AG20443 (cell line): ENCODE measurements at regions not wholly inside any gene's neighbourhood (a gene's known extent, or its start where the extent isn't known, plus 50 kb on each side); places are given as distances from the start of the nearest gene placed in this dataset.

Experiments
- DNase-seq: peaks from one replicate; pipeline ENCODE4 v3.0.0; 2012; ENCODE audit warnings: low spot score, mixed read lengths

DNA sequence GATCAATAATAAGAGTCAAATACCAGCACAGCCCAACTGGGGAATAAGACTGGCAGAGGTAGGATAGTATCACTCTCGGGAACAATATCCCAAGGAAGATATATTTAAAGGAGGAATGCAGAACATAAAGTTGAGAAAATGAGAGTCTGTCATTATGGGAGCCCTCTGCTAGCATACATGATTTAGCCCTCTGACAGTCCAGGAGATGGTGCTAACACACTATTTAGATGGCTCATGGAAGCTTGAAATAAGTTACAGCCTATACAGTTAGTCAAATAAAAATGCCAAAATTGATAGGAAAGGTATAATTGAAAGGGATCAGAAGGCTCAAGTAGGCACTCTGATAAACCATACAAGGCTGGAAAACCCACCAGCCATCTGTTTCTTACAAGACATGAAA lies 201.0 kb upstream of the NEIL3 start:
- peak; percentile 57 for DNase-seq

DNA sequence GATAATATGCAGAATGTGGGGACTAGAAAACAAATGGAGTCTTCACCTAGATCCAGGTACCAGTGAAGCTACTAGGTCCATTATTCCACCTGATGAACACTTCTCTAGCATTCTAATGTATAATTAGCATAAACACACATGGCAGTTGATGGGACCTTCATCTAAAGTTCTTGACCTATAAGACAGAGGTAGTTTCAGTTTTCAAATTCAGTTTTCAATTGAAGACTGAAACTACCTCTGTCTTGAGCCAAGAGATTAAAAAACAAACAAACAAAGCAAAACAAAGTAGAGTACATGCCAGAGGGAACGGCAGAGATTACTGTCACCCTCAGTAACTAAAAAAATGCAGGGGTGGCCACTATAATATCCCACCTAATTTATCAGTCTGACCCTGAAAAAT lies 199.9 kb upstream of the NEIL3 start:
- no peak for DNase-seq

DNA sequence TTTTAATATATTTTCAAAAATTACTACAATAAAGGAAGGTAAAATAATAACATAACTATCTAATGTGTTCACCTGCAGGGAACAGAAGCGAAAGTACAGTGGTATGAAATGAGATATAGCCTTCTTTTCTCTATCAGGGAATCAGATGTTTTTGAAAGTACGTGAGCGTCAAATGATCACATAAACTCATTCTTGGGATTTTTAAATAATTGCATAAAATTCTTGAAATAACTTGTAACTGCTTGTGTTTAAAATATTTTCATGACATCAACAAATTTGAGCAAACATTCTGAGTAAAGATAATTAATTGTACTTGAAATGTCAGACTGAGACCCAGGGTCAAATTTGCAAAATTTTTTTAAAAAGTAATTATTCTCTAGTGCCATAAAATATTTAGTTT lies 193.5 kb upstream of the NEIL3 start:
- DNase-seq: no peak

DNA sequence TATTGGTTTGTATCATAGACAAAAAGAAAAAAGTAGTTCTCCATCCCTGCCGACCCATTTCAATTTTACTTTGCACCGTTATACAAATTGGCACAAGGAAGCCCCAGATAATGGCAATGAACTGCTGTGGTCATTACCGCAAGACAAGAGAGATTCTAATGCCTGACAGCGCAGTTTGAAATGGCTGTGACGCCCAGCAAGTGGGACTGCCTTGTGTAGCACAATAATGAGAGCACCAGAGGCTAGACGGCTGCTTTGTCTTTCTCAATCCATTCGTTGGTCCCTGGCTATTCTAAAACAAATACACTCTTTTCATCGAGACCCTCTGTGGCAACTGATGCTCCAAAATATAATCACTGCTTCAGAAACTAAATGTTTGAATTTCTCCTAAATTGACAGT lies 192.4 kb upstream of the NEIL3 start:
- DNase-seq: no peak

DNA sequence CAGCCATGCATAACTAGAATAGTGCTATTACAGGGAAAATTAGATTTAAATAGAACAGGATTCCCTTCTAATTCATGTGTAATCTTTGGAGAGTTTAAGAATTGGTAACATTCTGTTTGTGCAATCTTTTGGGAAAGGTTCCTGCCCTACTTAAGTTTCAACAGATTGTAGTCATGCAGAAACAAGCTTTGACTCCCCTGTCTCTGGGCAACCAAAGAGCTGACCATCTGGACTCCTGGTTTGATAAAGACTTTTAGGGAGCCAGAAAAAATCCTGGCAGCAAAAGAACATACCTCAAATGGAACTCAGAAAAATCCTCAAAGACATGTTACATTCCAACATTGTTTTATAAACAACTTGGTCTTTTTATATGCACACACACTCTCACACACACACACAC lies 191.1 kb upstream of the NEIL3 start:
- peak; percentile 74 for DNase-seq

DNA sequence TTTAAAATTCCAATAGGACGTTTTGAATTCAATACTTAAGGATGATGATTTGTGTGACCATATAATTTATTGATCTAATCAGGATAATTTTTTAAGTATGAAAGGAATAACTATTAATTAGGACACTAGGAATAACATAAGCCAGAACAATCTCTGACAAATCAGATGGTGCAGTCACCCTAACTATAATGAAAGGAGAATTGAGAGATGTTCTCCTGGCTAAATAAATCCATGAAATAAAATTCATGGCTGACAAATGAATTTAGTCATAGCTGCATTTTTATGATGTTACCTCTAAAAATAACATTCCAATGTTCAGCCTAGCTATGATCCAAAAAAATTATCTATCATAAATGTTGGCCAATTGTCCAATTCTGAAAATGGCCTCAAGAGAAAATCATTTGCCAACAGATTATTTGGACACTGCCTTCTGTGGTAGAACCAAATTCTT lies 190.6 kb upstream of the NEIL3 start:
- peak; percentile 12 for DNase-seq

DNA sequence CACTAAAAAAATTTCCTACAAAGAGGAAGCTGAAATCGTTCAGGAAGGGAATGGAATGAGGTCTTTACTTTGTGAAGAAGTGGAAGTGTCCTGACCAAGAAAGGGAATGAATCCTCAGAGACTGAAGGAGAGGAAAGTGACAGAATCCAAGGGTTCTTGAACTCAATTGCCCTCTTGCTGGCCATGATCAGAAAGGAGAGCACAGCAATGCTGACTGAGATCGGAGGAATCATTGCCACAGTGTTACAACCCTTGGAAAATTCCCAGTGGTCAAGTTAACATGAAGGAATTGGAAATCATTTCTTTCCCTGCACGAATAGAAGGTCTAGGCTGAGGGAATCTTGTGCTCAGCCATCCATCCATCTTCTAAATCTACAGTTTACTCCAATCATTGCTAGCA lies 190.0 kb upstream of the NEIL3 start:
- DNase-seq: peak; percentile 29

DNA sequence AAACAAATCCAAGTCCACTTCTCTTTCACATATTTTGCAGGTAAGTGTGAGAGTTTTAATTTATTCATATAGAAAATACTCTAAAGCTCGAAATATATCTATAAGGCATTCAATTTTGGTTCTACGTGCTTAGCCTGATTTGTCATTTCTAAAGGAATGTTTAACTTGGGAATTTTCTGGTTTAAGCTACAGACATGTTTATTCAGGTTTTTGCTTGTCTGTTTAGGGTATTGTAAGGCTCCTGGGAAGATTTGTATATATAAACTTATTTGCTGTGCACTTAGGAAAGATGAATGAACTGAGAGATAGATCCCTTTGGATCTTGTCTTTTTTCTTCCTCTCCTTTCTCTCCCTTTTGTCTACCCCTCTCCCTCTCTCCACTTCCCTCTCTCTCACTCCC lies 185.9 kb upstream of the NEIL3 start:
- no peak for DNase-seq

DNA sequence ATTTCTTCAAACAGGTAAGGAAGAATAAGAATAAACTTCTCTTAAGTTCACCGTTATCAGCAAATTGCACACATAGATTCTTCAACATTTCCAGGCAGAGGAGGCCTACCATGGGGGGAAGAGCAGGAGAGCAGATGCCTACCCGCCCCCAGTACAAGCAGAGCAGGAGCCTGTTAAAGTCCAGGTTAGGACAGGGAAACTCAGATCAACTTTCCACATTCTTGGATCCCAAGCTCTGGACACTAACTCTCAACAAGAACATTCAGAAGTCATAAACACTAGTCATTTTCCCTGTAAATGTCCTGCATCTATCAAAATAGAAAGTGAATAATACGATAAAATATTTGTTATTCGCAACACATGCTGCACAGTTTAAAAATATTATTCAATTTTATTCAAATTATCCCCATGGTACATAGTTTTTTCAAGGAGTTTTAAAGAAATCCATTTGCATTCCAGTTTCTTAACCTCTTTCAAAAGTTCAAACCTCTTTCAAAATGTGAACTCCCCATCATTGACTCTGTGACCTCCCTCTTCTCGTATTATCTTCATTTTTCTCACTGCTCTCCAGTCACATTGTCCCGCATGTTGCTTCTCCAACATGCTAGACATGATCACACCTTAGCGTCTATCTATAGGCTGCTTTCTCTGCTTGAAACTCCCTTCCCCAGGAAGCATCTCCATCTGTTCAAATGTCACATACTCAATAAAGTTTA lies 185.2 kb upstream of the NEIL3 start:
- DNase-seq: no peak

DNA sequence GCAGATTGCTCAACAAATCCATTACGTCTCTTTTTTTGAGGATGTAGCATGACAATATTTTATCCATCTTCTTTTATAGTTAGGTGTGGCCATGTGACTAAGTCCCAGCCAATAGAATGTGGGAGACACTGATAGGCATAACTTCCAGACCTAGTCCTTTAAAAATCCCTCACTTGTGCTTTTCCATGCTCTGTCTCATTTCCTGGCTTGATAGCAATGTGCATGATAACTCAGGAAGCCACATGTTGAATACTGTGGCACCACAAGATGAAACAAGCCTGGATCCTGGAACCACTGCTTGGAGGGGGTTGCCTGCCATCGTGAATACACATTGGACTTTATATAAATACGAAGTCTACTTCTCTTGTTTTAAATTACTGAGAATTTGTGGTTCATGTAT lies 184.0 kb upstream of the NEIL3 start:
- no peak for DNase-seq

DNA sequence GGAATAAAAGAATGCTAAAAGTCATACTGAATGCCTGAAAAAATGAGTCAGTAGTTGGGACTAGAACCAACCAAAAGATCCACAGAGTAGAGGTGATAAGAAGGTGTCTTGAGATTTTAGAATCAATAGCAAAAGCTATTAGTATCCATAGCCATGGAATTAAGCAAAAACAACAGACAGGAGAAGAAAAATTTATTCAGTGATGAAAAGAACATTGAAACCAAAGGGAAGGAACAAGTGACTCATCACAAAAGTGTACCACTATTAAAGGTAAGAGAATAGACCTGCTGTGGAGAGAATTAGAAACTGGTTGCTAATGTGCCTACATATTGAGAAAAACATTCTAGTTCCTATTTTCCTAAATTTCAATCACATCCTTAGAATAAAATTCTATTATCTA lies 182.0 kb upstream of the NEIL3 start:
- DNase-seq: no peak

DNA sequence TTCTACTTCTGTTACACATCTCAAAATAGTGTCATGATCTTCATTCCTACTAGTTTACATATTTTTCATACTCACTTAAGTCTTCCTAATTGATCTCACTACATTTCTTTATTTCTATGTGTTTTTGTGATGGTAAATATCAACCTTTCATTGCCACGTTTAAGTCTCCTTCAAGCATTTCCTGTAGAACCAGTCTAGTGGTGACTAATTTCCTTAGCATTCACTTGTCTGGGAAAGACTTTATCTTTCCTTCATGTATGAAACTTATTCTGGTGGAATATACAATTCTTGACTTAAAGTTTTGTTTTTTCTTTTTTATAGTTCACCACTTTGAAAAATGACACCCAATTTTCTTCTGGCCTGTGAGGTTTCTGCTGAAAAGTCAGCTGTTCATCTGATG lies 181.4 kb upstream of the NEIL3 start:
- no peak for DNase-seq

DNA sequence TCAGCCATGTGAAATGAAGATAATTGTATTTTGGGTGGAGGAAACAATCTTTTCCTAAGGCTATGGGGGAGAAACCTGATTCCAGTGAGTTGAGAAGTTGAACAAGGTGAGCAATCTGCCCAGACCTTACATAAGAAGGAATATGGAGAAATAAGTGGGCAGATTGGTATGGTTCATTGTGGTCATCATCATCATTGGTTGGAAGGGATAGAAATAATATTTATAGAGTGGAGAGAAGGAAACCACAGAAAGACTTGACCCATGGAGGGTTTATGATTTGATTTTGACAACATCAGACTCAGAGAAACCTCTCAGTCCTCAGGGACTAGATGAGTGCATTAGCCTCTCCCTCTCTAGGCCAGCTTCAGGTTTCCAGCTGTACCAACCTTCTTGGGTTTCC lies 177.9 kb upstream of the NEIL3 start:
- no peak for DNase-seq

DNA sequence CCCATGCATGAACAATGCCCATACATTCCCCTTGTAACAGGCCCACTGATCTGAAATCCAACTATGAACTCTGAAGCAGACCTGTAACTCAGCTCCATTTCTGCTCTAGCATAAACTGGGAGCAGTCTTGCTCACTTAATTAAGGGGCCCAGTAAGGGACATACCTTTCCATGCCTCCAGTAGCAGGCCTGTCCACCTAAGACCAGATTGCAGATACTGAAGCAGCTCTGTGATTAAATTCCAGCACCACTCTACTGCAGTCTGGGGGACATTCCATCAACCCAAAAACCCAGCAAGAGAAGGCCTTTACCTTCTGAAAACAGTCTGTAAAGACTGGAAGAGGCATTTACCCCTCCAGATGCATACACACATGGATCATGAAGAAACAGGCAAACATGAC lies 162.0 kb upstream of the NEIL3 start:
- no peak for DNase-seq

DNA sequence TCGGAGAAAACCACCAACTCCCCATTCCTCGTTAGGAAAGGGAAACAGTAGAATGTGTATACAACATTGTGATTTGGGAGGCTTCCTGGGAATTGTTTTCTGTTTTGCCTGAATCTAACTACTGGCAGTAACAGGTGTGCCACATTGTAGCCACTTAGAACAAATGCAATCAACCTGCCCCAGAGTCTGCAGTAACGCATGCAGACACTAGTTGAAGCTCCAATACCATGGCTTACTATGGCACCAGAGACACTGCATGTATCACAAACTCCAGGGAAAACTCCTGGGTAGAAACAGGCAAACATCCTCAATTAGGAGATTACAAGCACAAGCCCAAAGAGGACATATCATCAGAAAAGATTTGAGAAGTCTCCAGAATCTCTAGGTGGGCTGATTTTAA lies 154.2 kb upstream of the NEIL3 start:
- DNase-seq: no peak

DNA sequence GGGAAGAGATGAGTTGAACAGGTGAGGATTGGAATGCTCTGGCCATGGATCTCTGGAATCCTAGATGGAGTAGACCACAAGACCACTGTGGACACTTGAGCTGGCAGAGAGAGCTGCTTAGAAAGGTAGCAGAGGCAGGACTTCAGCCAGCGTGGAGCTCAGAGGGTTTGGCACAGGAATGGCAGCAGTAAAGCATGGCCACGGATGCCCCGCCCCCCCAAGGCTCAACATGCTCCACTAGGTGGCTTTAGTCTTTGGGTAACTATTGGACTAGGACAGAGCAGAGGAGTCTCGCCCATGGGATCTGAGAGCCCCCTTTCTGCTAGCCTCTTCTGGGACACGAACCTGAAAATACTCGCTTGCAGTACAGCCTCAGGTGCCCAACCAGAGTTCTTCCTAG lies 150.1 kb upstream of the NEIL3 start:
- no peak for DNase-seq

DNA sequence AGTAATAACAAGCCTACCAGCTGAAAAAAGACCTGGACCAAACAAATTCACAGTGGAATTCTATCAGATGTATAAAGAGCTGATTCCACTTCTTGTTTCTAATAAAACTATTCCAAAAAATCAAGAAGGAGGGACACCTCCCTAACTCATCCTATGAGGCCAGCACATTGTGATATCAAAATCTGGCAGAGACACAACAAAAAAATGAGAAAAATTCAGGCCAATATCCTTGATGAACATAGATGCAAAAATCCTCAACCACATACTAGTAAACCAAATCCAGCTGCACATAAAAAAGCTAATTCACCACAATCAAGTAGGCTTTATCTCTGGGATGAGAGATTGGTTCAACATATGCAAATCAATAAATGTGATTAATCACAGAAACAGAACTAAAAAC lies 147.9 kb upstream of the NEIL3 start:
- DNase-seq: no peak

DNA sequence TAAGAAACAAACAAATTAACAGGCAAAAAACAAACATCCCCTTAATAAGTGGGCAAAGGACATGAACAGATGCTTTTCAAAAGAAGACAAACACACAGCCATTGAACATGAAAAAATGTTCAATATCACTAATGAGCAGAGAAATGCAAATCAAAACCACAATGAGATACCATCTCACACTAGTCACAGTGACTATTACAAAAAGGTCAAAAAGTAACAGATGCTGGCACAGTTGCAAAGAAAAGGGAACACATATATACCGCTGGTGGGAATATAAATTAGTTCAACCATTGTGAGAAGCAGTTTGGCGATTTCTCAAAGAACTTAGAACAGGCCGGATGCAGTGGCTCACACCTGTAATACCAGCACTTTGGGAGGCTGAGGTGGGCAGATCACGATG lies 146.1 kb upstream of the NEIL3 start:
- no peak for DNase-seq

DNA sequence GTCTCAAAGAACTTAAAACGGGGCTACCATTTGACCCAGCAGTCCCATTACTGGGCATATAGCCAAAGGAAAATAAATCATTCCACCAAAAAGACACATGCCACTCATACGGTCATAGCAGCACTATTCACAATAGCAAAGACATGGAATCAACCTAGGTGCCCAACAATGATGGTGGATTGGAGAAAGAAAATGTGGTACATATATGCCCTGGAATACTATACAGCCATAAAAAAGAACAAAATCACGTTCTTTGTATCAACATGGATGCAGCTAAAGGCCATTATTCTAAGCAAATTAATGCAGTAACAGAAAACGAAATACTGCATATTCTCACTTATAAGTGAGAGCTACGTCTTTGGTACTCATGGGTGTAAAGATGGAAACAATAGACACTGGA lies 138.1 kb upstream of the NEIL3 start:
- DNase-seq: no peak

DNA sequence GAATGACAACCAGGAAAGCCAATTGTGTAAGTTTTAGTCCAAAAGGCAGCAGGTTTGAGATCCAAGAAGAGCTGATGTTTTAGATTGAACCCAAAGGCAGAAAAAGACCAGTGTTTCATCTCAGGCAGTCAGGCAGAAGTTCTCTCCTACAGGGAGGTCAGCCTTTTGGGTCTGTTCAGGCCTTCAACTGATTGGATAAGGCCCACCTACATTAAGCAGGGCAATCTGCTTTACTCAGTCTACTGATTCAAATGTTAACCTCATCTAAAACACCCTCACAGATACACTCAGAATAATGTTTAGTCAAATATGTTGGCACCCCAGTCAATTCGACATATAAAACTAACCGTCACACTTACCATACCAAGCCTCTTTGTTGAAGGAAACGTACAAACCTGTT lies 134.2 kb upstream of the NEIL3 start:
- DNase-seq: no peak

DNA sequence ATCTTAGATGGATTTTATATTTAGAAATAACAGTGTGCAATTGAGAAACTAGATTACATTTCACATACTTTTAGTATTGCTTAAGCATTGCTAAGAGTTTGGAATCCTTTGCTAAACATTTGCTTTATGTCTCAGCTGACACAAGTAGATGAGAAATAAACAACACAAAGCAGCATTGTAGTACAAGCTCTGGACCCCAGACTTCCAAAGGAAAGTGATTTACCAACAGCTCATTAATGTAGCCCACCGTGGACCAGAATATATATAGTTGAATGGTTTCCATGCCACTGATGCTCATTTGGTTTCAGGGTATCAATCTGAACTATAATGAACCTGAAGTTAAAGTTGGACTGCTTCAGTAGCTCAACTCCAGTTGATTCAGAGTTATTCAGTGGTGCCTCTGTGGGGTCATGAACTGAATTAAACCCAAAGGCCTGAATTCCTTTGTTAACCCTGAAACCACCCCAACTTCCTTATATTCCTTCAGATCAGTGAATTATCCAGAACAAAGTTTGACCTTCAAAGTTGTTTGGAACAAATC lies 132.1 kb upstream of the NEIL3 start:
- peak; percentile 33 for DNase-seq

DNA sequence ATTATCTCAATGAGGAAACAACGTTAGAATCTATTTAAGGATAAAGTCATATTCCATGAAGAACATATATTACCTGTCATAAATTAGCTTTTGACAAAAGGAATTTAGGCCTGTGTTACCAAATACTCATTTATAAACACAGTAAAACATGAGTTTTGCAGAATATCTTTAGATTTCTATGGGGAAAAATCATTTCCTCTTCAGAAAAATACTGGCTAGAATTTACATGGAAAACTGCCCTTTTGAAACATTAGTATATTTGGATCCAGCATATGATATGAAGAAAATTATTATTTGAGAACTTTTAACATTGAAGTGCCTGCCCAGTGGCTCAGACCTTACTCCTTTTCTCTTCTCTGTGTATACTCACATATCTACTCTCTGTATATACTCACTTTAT lies 131.4 kb upstream of the NEIL3 start:
- DNase-seq: no peak

DNA sequence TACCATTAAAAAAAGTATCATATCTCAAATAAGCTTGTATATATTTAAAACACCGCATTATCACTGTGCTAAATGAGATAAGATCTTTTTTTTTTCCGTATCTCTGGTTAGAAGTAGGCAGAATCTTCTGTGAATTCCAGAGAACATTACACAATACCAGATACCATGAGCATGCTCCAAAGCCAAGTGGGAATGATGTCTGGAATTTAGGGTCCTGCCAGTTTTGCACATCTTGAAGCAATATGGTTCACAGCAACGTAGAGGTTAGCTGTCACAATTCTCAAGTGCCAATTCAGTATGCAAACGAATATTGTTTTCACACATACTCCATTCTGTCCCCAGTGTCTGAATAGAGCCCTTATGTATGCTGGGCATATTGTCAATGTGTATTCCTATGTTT lies 127.5 kb upstream of the NEIL3 start:
- peak; percentile 60 for DNase-seq

DNA sequence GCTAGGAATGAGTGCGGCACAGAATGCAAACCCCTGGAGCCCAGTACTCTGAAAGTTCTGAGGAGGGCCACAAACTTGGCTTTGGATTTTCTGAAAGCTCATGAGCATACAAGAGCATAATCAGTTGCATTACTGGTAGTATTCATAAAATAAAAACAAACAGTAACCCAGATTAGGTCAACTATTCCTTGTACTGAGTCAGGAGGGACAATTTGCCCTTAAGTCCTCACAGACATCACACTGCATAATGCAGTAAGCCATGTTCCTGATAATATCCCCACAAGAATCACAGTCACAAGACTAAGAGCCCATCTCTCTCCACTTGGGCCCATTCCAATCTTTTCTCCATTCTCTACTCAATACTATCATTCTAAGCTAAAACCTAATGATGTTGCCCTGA lies 126.9 kb upstream of the NEIL3 start:
- DNase-seq: no peak
